Left forelimb (tissue), 1 donor: ENCODE measurements at regions not wholly inside any gene's neighbourhood (a gene's known extent, or its start where the extent isn't known, plus 50 kb on each side); places are given as distances from the start of the nearest gene placed in this dataset.
"Not testable (repeated sequence)": the region's sequence is repeated elsewhere in the genome, so short reads cannot be mapped to it uniquely, and the experiment has no call there.

Experiments
- DNase-seq: peaks from one replicate; pipeline ENCODE4 v3.0.0-alpha.2; 2018; ENCODE audit warnings: low spot score

DNA sequence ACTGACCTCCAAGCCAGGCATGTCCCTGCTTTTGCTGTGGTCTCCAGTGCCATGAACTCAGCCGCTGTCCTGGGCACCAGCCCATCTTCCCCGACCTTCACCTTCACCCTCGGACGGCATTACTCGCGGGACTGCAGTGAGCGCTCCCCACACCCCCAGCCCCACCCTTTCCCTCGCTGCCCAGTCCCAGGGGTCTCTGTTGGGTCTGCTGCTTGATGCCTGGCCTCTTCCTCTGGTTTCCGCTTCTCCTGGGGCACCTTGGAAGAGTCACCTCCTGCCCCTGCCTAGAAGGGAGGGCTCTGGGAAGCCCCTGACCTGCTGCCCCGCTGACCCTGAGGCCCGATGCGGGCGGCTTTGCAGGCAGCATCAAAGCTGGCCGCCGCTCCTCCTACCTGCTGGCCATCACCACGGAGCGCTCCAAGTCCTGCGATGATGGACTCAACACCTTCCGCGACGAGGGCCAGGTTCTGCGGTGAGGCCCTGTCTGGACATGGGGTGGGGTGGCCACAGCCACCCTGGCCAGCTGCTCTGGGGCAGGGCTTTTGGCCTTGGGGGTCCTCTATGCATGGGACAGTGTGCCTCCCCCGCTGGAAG lies 102.3 kb downstream of the ZNF267 start:
- DNase-seq: not testable (repeated sequence)

DNA sequence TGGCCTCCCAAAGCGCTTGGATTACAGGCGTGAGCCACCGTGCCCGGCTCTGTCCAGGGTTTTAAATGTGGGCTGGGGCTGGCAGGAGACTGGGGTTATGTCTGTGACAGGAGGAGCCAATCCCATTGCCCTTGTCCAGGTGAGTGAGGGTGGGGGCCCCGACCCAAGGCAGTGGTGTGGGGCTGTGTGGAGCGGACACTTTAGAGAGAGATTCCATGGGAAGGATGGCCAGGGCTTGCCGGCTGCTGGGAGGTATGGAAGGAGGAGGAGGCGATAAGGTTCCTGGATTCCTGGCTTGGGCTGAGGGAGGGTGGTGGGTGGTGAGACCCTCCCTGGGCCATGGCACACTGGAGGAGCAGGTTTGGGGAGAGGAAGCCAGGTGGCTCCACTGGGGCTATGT lies 104.9 kb downstream of the ZNF267 start:
- not testable (repeated sequence) for DNase-seq

DNA sequence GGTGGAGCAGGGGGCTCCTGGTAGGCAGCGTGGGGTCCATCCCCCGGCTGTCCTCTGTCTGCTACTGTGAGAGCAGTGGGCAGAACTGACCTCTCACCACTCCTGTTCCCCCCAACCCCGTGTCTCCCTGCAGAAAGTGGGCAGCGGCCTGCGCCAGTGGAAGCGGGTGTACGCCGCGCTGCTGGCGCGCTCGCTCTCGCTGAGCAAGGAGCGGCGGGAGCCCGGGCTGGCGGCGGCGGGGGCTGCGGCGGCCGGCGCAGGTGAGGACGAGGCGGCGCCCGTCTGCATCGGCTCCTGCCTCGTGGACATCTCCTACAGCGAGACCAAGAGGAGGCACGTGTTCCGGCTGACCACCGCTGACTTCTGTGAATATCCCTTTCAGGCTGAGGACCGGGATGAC lies 108.1 kb downstream of the ZNF267 start:
- DNase-seq: not testable (repeated sequence)

DNA sequence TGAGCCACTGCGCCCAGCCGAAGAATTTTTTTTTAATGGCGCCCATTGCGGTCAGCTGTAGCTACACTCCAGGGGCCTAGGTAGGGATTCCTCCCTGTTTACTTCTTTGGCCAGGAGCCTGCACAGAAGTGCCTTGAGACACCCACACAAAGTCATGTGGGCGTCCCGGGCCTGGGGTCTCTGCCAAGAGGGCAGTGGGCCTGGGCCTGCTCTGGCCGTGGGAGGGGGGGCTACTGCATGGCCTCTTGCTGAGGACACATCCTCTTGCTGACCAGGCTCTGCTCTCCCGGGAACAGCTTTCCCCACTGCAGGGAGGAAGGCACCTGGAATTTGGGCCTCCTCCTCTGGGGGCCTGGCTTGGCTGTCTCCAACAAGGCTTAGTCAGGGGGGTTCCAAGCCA lies 109.4 kb downstream of the ZNF267 start:
- not testable (repeated sequence) for DNase-seq

DNA sequence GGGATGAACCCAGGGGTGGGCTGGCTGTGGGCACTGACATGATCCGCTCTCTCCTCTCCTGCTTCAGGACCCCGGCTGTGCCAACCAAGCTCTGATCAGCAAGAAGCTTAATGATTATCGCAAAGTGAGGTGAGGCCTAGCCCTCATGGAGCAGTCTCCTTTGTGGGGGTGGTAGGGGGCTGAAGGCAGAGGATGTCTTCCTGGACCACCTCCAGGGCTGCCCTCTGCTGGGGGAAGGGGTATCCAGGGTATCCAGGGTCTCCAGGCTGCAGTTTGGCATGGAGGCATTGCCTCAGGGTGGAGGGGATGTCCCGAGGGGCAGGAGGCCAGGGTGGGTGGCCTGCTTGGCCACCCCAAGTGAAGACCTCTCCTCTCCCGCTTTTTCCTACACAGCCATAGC lies 110.1 kb downstream of the ZNF267 start:
- DNase-seq: not testable (repeated sequence)

DNA sequence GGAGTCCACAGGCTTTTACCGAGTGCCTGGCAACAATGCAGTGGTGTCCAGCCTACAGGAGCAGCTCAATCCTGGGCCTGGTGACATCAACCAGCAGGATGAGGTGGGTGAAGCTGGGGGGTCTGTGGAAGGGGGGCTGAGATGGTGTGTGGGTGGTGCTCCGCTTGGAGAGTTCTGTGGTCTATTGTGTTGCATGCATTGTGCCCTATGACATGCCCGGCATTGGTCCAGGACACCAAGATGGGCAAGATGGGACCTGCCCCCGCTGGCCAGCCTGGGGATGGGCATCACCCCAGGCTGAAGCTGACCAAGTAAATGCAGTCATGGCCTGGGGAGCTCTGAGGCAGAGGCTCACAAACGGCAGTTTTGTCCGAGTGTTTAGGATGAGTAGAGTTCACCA lies 113.3 kb downstream of the ZNF267 start:
- DNase-seq: not testable (repeated sequence)

DNA sequence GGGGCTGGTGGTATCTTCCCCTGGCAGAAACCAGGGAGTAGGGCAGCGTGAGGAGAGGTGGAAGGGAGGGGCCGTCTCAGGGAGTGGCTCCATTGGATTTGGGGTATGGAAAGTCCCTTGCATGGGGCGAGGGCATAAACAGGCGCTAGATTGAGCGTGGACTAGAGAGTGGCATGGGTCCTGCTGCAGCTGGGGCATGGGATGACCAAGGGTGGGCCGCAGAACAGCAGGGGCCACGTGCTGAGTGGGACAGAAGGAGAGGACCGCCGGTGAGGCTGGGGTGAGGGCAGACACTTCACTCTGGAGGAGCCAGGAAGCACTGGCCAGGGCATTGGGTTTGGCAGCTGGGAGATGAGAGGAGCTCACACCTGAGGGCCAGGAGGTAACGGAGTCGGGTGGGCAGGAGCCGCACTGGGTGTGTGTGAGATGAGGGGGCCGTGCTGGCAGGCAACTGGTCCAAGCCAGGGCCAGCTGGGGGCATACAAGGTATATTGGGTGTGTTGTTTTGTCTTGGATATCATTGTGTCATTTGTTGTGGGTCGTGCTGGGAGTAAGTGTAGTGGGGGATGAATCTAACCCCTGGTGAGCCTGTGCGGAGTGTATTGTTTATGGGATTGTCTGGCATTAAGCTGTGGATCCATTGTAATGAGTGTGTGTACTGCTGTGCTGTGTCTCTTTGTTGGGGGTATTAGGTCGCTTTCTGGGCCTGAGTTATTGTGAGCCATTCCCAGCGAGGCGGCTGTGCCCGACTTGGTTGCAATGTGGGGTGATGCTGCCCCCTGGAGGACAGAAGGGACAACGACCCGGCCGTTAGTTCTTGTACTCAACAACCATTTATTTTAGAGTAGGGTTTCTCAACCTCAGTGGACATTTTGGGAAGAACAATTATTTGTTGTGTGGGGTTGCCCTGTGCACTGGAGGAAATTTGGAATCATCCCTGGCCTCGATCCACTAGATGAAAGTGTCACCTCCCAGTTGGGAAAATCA lies 115.3 kb downstream of the ZNF267 start:
- not testable (repeated sequence) for DNase-seq

DNA sequence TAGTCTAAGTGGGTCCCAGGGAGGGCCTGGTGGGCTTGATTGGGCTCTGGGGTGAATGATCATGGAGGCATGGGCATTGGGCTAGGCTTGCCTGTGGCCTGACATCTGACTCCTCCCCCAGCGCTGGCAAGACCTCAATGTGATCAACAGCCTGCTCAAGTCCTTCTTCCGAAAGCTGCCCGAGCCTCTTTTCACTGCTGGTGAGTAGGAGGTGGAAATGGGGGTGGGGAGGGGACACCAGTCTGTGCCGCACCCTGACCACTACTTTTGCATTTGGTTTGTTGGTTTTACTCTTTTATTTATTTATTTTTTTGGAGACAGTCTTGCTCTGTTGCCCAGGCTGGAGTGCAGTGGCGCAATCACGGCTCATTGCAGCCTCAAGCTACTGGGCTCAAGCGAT lies 116.7 kb downstream of the ZNF267 start:
- DNase-seq: not testable (repeated sequence)

DNA sequence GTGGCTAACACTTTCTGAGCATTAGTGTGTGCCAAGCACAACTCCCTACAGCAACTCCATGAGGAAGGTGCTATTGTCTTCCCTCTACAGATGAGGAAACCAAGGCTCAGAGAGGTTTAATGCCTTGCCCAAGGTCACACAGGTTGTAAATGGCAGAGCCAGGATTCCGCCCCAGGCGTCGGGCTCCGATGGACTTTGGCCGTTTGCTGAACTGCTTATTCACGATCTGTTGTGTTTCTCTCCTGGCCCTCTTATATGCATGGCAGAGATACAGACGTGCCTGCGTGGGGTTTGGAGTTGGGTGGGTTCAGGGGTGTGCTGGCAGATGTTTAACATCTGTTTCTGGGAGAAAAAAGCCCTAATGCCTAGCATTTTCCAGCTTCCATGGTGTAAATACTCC lies 117.4 kb downstream of the ZNF267 start:
- DNase-seq: not testable (repeated sequence)

DNA sequence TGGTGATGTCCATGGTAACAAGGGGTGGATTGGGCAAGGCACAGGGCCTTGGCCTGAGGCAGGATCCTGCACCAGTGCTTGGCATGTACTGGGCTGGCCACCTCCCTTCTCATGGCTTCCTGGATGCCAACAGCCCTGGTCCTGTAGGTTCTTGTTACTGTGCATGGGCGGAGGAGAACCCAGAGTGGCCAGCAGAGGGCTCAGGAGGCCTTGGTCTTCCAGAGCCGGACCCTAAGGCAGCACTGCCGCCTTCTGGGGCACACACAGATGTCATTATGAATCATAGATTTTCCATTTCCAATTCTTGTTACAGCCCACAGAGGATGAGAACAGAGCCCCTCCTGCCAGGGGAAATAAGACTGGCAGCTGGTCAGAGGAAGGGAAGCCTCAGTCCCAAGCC lies 122.7 kb downstream of the ZNF267 start:
- DNase-seq: not testable (repeated sequence)

DNA sequence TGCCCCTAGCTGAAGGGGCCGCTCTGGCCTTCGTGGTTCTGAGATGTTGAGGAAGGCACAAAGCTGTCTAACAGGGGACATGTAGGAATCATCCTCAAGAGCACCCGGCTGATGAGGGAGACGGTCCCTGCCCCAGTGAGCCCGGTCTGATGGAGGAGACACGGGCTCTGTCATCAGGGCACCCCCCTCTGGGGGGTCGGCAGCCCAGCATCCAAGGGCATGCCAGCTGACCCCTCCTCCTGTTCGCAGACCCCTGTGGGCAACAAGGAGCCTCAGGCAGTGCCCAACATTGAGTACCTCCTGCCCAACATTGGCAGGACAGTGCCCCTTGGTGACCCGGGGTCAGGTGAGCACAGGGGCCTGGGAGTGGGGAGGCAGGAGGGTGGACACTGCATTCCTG lies 128.9 kb downstream of the ZNF267 start:
- not testable (repeated sequence) for DNase-seq

DNA sequence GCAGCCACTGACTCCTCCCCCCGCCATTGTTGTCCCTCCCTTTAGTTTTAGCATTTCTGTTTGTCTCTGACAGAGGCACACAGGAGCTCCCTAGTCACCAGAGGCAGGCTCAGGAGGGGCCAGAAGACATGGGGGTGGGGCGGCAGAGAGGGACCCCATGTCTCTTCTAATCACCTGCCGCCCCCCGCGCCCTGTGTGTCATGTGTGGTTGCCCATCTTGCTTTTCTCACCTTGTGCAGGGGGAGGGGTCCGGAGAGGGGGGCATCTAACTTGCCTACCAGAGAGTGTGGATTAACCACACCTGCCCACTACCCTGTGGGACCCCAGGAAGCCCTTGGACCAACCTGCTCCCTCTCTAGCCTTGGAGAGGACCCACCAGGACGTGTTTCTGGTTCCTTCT lies 130.2 kb downstream of the ZNF267 start:
- not testable (repeated sequence) for DNase-seq

DNA sequence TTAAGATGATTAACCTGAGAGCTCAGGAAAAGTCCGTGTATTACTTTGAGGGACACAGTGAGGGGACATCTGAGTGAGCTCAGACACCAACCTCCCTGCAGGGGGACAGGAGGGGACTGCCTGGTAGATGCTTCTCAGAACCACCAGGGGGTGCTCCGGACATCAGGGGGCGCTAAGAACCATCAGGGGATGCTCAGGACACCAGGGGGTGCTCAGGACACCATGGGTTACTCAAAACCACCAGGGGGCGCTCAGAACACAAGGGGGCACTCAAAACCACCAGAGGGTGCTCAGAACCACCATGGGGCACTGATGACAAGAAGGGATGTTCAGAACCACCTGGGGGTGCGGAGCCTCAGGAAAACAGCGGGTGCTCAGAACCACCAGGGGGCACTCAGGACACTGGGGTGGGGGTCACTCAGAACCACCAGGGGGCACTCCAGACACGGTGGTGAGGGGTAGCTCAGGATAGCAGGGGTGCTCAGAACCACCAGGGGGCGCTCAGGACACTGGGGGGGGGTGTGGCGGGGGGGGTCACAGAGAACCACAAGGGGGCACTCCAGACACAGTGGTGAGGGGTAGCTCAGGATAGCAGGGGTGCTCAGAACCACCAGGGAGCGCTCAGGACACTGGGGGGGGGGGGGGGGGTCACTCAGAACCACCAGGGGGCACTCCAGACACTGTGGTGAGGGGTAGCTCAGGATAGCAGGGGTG lies 165.3 kb downstream of the ZNF267 start:
- DNase-seq: not testable (repeated sequence)

DNA sequence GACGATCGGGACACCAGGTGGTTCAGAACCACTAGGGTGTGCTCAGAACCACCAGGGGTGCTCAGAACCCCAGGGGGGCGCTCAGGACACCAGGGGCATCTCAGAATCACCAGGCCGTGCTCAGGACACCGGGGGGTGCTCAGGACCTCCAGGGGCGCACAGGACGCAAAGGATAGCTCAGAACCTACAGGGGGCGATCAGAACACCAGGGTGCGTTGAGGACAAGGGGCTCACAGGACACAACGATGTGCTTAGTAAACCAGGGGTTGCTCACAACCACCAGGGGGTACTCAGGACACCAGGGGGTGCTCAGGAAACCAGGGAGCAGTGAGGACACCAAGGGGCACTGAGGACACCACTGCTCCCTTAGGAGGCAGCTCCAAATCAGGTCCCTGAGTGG lies 166.3 kb downstream of the ZNF267 start:
- DNase-seq: not testable (repeated sequence)

DNA sequence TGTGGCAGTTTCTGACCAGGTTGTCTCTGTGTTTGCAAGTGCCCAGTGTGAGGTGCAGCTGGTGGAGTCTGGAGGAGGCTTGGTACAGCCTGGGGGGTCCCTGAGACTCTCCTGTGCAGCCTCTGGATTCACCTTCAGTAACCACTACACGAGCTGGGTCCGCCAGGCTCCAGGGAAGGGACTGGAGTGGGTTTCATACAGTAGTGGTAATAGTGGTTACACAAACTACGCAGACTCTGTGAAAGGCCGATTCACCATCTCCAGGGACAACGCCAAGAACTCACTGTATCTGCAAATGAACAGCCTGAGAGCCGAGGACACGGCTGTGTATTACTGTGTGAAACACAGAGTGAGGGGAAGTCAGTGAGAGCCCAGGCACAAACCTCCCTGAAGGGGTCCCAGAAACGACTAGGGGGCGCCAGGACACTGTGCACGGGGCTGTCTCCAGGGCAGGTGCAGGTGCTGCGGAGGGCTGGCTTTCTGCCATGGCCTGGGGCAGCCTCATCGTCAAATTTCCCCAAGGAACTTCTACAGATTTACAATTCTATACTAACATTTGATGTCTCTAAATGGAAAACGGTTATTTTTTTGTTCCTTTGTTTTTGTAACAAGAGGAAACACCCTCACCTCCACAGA lies 187.0 kb upstream of the TP53TG3D start:
- DNase-seq: peak; percentile 20

DNA sequence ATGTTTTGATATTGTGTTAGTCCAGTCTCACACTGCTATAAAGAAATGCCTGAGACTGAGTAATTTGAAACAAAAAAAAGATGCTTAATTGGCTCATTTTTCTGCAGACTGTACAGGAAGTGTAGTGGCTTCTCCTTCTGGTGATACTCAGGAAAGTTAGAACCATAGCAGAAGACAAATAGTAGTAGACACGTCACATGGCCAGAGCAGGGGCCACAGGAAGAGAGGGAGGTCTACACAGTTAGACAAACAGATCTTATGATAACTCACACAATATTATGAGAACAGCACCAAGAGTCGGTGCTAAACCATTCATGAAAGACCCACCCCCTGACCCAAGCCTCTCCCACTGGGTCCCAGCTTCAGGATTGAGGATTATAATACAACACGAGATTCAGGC lies 181.5 kb upstream of the TP53TG3D start:
- DNase-seq: not testable (repeated sequence)

DNA sequence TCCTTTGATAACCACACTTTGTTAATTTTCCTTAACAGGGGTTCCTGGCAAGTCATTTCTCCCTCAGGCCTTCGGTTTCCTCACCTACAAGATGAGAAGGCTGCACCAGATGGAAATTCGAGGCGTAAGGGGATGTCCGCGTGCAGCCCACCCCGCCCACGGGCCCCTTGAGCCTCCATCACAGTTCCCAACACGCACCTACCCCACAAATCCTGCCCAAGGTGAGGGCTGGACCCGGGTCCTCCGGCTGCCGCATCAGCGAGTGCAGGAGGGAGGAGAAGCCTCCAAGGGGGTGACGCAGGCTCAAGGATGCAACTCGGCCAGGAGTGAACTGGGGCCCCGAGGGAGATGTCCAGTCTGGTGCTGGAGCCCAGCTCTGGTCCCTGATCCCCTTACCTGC lies 169.2 kb upstream of the TP53TG3D start:
- not testable (repeated sequence) for DNase-seq

DNA sequence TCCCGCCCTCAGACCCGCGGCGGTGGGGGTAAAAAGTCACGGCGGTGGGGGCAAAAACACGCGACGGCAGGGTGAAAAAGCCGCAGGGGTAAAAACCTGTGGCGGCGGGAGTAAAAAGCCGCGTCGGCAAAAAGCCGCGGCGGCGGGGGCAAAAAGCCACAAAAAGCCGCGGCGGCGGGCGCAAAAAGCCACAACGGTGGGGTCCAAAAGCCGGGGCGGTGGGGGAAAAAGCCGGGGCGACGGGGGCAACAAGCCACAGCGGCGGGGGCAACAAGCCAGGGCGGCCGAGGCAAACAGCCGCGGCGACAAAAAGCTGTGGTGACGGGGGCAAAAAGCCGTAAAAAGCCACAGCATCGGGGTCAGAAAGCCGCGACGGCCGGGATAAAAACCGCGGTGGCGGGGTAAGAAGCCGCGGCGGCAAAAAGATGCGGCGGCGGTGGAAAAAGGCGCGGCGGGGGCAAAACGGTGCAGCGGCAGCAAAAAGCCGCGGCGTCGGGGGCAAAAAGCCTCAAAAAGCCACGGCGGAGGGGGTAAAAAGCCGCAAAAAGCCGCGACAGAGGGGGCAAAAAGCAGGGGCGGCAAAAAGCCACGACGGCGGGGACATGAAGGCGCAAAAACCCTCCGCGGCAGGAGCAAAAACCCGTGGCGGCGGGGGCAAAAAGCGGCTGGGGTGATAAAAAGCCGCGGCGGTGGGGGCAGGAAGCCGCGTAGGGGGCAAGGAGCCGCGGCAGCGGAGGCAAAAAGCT lies 168.3 kb upstream of the TP53TG3D start:
- peak; percentile 40 for DNase-seq

DNA sequence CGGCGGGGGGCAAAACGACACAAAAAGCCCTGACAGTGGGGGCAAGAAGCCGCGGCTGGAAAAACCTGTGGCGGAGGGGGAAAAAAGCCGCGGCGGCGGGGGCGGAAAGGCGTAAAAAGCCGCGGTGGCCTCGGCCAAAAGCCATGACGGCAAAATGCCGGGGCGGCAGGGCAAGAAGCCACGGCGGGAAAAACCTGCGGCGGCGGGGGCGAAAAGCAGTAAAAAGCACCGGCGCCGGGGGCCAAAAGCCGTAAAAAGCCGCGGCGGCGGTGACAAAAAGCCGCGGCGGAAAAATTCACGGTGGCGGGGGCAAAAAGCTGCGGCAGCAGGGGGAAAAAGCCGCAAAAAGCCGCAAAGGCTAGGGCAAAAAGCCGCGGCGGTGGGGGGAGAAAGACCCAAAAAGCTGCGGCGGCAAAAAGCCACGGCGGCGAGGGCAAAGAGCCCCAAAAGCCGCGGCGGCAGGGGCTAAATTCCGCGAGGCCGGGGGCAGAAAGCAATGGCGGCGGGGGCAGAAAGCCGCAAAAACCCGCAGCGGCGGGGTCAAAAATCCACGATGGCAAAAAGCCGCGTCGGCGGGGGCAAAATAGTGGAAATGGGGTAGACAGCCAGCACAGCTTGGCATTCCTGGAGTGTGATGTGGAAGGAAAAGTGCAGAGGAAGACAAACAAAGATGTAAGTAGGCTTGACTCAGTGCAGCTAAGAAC lies 167.5 kb upstream of the TP53TG3D start:
- peak; percentile 26 for DNase-seq

DNA sequence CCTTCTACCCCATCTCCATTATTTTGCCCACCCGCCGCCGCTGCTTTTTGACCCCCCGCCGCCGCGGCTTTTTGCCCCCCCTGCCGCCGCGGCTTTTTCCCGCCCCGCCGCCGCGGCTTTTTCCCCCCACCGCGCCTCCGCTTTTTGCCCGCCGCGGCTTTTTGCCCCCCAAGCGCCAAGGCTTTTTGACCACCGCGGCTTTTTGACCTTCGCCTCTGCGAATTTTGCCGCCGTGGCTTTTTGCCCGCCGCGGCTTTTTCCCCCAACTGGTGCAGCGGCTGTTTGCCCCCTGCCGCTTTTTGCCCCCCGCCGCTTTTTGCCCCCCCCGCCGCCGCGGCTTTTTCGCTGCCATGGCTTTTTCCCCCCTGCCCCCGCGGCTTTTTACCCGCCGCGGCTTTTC lies 137.5 kb upstream of the TP53TG3D start:
- DNase-seq: peak; percentile 44

DNA sequence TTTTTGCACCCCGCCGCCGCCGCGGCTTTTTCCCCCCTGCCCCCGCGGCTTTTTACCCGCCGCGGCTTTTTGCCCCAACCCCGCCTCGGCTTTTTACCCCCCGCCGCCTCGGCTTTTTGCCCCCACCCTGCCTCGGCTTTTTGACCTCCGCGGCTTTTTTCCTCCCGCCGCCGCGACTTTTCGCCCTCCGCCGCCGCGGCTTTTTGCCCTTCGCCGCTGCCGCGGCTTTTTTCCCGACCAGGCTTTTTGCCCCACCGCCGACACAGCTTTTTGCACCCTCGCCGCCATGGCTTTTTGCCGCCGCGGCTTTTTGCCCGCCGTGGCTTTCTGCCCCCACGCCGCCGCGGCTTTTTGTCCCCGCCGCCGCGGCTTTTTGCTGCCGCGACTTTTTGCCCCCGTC lies 137.0 kb upstream of the TP53TG3D start:
- DNase-seq: no peak
